Osteocyte (in vitro differentiated cells): ENCODE measurements at regions not wholly inside any gene's neighbourhood (a gene's known extent, or its start where the extent isn't known, plus 50 kb on each side); places are given as distances from the start of the nearest gene placed in this dataset.

Source experiments
- DNase-seq: peaks from one replicate; pipeline ENCODE4 v3.0.0; 2021; ENCODE audit warnings: mixed read lengths; ENCODE audit not compliant: unreplicated experiment; ENCODE audit errors: extremely low spot score
- H3K27ac Mint-ChIP-seq: one replicate; pipeline ENCODE4 v1.8.0; 2021; ENCODE audit warnings: mild to moderate bottlenecking, mixed read lengths; ENCODE audit not compliant: unreplicated experiment
- H3K27me3 Mint-ChIP-seq: one replicate; pipeline ENCODE4 v1.8.0; 2021; ENCODE audit warnings: mixed read lengths; ENCODE audit not compliant: unreplicated experiment
- H3K36me3 Mint-ChIP-seq: one replicate; pipeline ENCODE4 v1.8.0; 2021; ENCODE audit warnings: mixed read lengths; ENCODE audit not compliant: unreplicated experiment
- H3K4me1 Mint-ChIP-seq: one replicate; pipeline ENCODE4 v1.8.0; 2021; ENCODE audit warnings: mixed read lengths; ENCODE audit not compliant: unreplicated experiment
- H3K4me3 Mint-ChIP-seq: one replicate; pipeline ENCODE4 v1.8.0; 2021; ENCODE audit warnings: mild to moderate bottlenecking, moderate library complexity, mixed read lengths; ENCODE audit not compliant: unreplicated experiment
- H3K9me3 Mint-ChIP-seq: one replicate; pipeline ENCODE4 v1.8.0; 2021; ENCODE audit warnings: mixed read lengths; ENCODE audit not compliant: unreplicated experiment
- TF ChIP-seq, protein P1 (sequence below): fragments of 200-600 bp; sonication (generic); IDR thresholded peaks from 2 replicates; pipeline ENCODE4 v1.5.0; 2021; ENCODE audit warnings: antibody characterized with exemption, mild to moderate bottlenecking, moderate library complexity

DNA sequence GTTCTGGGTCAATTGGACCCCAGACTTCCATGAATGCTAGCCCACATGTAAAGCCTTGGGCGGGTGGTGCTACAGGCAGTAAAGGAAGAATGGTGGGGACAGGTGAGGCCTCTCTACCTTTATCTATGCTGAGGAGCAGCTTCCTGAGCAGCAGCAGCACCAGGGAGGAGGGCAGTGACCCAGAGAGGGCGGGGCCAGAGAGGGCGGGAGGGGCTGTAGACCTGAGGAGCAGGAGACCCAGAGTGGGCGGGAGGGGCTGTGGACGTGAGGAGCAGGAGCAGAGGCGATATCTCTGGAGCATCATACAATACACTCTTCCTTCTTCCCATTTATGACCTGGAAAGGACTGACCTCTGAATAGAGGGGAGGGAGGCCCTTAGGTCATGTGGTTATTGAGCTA lies 165.9 kb downstream of the MTRR start:
- H3K27ac Mint-ChIP-seq, result no peak overlapping the region
- TF ChIP-seq, protein P1, sequence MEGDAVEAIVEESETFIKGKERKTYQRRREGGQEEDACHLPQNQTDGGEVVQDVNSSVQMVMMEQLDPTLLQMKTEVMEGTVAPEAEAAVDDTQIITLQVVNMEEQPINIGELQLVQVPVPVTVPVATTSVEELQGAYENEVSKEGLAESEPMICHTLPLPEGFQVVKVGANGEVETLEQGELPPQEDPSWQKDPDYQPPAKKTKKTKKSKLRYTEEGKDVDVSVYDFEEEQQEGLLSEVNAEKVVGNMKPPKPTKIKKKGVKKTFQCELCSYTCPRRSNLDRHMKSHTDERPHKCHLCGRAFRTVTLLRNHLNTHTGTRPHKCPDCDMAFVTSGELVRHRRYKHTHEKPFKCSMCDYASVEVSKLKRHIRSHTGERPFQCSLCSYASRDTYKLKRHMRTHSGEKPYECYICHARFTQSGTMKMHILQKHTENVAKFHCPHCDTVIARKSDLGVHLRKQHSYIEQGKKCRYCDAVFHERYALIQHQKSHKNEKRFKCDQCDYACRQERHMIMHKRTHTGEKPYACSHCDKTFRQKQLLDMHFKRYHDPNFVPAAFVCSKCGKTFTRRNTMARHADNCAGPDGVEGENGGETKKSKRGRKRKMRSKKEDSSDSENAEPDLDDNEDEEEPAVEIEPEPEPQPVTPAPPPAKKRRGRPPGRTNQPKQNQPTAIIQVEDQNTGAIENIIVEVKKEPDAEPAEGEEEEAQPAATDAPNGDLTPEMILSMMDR, result no peak
- H3K4me1 Mint-ChIP-seq, result no peaks in the 10 kb centered on the region
- H3K4me3 Mint-ChIP-seq, result no peak overlapping the region
- H3K36me3 Mint-ChIP-seq, result no peaks in the 10 kb centered on the region
- peaks cover 2% of the 10 kb centered on the region for H3K27me3 Mint-ChIP-seq
- peaks cover 5% of the 10 kb centered on the region for H3K9me3 Mint-ChIP-seq
- DNase-seq, result no peak

DNA sequence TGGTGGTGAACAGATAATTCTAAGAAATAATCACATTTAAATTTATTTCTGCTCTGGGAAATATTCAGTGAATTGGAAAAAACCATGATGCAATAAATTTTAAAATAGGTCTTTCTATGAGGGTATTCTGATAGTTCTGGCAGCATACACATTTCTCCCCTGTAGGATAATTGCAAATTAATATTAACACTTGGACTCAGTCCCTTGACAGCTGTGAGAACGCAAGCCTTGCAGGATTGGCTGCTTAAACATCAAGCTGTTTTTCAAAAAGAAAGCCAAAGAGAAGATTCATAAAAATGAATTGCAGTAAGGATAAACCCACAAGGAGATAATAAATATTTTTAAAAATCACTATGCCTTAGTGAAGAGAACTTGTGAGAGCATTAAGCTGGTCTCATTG lies 180.0 kb downstream of the MTRR start:
- Mint-ChIP-seq H3K9me3 (no peaks in the 10 kb centered on the region), H3K4me1 (no peaks in the 10 kb centered on the region), H3K27ac (no peak overlapping the region), H3K36me3 (no peaks in the 10 kb centered on the region), H3K27me3 (no peaks in the 10 kb centered on the region), H3K4me3 (no peak overlapping the region)
- TF ChIP-seq, protein P1, result no peak
- DNase-seq, result no peak

DNA sequence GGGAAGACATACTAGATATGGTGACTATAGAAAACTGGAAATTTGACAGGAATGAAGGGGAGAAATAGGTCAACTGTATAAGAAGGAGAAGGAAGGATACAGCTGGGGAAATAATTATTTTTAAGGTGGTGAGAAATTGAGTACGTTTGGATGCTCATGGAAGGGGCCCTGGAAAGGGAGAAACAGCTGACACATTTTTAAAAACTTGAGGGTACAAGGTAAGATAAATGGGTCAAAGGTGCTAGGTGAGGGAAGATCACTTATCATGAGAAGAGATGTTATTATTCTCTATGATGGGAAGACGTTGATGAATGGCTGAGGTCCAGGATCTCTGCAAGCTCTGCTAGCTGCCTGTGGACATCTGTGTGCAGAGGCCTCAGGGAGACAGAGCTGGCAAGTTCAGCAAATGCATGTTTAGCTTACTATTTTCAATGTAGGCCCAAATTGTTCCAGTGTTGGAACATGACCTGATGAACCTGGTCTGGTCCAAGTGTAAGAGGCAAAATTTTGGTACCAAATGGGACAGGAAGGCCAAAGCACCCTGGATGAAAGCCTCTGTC lies 181.7 kb downstream of the MTRR start:
- H3K9me3 Mint-ChIP-seq, result no peaks in the 10 kb centered on the region
- H3K27me3 Mint-ChIP-seq, result no peaks in the 10 kb centered on the region
- H3K4me3 Mint-ChIP-seq, result no peak overlapping the region
- TF ChIP-seq, protein P1, result no peak
- H3K36me3 Mint-ChIP-seq, result no peaks in the 10 kb centered on the region
- no peak for DNase-seq
- H3K4me1 Mint-ChIP-seq, result no peaks in the 10 kb centered on the region
- no peak overlapping the region for H3K27ac Mint-ChIP-seq

DNA sequence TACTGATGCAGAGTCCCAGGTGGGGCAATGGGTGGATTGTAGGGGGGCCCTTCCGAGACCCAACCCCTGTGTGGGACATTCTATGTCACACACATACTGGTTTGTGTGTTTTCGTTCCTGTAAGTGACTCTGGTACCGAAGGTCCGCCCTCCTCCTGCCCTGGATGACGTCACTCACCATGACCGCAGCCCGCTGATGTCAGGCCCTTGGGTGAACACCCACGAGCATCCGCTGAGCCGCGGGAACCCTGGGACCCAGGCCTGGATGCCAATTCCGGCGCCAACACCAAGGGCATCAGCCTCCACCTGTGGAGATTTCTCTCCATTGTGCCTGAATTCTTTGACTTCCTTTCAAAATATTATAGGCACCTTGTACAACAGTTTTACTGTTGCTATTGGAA lies 184.3 kb downstream of the MTRR start:
- H3K4me3 Mint-ChIP-seq, result no peak overlapping the region
- no peaks in the 10 kb centered on the region for H3K36me3 Mint-ChIP-seq
- no peak overlapping the region for H3K27ac Mint-ChIP-seq
- no peak for DNase-seq
- no peaks in the 10 kb centered on the region for H3K9me3 Mint-ChIP-seq
- no peaks in the 10 kb centered on the region for H3K4me1 Mint-ChIP-seq
- peaks cover 4% of the 10 kb centered on the region for H3K27me3 Mint-ChIP-seq
- TF ChIP-seq, protein P1, result no peak

DNA sequence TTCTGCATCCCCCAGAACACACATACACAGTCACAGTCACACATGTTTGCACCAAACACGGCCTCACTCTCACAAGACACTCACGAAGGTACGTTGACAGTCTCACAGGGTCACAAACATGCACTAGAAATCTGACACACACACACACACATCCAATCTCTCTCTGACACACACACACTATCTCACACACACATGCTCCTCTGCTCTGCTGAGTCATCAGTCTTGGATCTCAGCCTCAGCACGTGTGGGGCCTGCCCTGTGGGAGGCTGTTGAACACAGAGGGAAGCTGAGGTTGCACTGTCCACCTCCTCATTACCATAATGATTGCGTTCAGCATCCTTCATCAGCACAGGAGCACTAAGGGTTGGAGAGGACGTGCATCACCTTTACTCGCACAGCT lies 188.8 kb downstream of the MTRR start:
- no peaks in the 10 kb centered on the region for H3K36me3 Mint-ChIP-seq
- TF ChIP-seq, protein P1, result no peak
- H3K9me3 Mint-ChIP-seq, result no peaks in the 10 kb centered on the region
- no peaks in the 10 kb centered on the region for H3K4me1 Mint-ChIP-seq
- no peak overlapping the region for H3K4me3 Mint-ChIP-seq
- no peak overlapping the region for H3K27ac Mint-ChIP-seq
- peaks cover 14% of the 10 kb centered on the region for H3K27me3 Mint-ChIP-seq
- no peak for DNase-seq
